ENCODE measurements at regions not wholly inside any gene's neighbourhood (a gene's known extent, or its start where the extent isn't known, plus 50 kb on each side); places are given as distances from the start of the nearest gene placed in this dataset.
"Not testable (repeated sequence)": the region's sequence is repeated elsewhere in the genome, so short reads cannot be mapped to it uniquely, and the experiment has no call there.

- no peak for DNase-seq (ENCODE audit: low spot score)
Observed at GRCh38 chr6:103893141-103893581, 966.6 kb downstream of the HACE1 start.

GRCh38 chr6:103886951-103887350 lies 972.8 kb downstream of the HACE1 start:
- no peak for DNase-seq (ENCODE audit: low spot score)

GRCh38 chr6:103885446-103885845 lies 974.3 kb downstream of the HACE1 start:
- DNase-seq (ENCODE audit: low spot score), result no peak

- no peak for DNase-seq (ENCODE audit: low spot score)
Observed at GRCh38 chr6:103879800-103880199, 979.9 kb downstream of the HACE1 start.

DNA sequence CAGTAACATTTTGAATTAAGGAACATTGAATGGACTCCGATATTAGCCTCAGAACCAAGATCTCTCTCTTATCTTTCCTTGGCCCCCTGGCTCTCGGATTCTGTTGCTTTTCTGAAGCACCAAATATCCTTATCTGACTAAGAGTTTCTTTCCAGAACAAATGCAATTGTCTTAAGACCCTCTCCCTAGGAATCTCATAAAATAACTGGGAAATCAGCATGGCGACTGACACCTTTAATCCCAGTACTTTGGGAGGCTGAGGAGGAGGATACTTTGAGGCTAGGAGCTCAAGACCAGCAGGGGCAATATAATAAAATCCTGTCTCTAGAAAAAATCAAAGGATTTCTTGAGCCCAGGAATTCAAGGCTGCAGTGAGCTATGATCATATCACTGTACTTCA lies 984.5 kb downstream of the HACE1 start:
- DNase-seq (ENCODE audit: low spot score), result no peak

GRCh38 chr6:103874575-103874974 lies 985.1 kb downstream of the HACE1 start:
- no peak for DNase-seq (ENCODE audit: low spot score)

DNA sequence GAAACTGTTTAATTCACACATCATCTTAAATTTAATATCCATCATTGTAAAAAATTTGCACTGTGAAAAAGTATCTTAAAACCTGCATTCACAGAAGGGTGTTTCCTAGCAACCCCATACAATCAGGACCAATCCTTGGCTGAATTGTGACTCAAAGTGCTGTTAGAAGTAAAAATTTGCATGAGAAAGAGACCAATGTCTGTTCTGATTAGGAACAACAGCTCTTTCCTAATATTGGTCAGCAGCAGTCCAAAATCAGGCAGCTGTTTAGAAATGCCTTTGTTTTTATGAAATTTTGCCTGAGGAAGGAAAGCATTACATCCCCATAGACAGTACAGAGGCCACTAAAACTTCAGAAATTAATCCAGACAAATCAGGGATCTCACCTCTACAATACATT lies 987.0 kb downstream of the HACE1 start:
- no peak for DNase-seq (ENCODE audit: low spot score)

- no peak for DNase-seq (ENCODE audit: low spot score)
Observed at GRCh38 chr6:103872233-103872632, 987.5 kb downstream of the HACE1 start.

- no peak for DNase-seq (ENCODE audit: low spot score)
Observed at GRCh38 chr6:103870970-103871369, 988.7 kb downstream of the HACE1 start.

- DNase-seq (ENCODE audit: low spot score), result no peak
Observed at GRCh38 chr6:103862297-103862696, 997.4 kb downstream of the HACE1 start.

DNA sequence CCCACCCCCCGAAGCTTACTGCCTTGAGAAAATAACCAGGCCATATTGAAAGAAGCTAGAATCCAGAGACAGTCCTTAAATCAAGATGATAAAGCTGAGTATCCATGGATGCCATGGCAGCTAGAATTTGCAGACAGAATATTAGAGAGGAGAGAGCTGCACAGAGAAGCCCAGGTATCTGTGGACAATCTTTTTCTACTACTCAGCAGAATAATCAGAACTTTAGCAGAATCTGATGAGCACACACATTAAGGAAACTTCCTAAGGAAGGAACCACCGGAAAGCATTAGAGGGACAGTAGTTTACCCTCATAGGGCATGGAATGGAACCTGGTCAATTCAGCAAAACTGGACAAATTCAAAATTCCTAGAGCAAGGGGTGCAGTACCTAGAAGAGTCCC lies 1001.7 kb downstream of the HACE1 start:
- no peak for DNase-seq (ENCODE audit: low spot score)

DNA sequence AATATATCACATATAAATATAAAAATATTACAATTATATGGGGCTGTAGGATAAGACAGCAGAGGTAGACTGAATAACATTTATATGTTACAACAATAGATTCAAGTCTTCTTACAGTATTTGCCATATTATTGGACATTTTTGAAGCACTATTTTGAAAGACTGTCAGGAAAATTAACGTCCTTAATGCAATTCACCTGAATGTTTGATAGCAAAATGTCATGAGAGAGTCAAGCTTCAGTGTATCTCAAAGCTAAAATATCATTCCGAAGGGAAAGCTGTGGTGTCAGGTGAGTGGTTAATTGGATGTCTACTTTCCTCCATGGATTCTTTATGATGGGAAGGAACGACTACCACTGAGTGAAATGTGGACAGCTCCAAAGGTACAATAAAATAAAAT lies 1004.0 kb downstream of the HACE1 start:
- no peak for DNase-seq (ENCODE audit: low spot score)

GRCh38 chr6:103854059-103854458 lies 1005.7 kb downstream of the HACE1 start:
- DNase-seq (ENCODE audit: low spot score), result no peak

- no peak for DNase-seq (ENCODE audit: low spot score)
Observed at GRCh38 chr6:103838457-103838856, 1021.3 kb downstream of the HACE1 start.

GRCh38 chr6:103826209-103826608 lies 1033.5 kb downstream of the HACE1 start:
- no peak for DNase-seq (ENCODE audit: low spot score)

DNA sequence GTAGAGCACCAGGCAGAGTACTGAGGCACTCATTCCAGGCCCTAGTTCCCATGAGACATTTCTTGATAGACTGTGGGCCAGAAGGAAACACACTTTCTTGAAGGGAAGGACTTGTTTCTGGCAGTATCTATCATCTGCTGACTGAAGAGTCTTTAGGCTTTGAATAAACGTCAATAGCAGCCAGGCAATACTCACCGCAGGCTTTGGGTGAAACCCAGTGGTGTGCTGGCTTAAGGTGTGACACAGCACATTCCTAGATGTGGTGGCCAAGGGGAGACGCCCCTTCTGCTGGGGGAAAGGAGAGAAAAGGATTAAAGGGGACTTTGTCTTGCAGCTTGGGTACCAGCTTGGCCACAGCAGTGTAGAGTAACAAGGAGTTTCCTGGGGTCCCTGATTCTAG lies 1039.6 kb downstream of the HACE1 start:
- no peak for DNase-seq (ENCODE audit: low spot score)

DNA sequence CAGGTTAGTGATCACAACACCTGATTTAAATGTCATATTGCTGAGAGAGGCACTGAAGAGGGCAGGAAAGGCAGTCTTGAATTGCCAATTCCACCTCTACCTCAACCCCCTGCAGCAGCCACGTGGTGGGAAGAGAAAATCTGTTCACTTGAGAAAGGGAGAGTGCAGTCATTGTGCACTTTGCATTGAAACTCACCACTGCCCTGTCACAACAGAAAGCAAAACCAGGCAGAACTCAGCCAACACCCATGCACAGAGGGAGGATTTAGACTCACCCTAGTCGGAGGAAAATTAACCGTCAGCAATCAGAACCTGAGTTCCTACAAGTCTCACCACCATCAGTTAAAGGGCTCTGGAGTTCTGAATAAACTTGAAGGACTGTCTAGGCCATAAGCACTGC lies 1040.2 kb downstream of the HACE1 start:
- DNase-seq (ENCODE audit: low spot score), result no peak

DNA sequence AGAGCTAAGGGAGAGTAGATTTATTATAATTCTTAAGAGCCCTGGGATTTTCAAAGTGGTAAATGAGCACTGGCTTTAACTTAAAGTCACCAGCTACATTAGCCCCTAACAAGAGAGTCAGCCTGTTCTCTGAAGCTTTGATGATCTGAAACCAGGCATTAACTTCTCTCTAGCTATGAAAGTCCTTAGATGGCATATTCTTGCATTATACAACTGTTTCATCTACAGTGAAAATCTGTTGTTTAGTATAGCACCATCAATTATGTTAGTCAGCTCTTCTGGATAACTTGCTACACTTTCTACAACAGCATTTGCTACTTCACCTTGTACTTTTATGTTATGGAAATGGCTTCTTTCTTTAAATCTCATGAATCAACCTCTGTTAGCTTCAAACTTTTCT lies 1046.7 kb downstream of the HACE1 start:
- no peak for DNase-seq (ENCODE audit: low spot score)

DNA sequence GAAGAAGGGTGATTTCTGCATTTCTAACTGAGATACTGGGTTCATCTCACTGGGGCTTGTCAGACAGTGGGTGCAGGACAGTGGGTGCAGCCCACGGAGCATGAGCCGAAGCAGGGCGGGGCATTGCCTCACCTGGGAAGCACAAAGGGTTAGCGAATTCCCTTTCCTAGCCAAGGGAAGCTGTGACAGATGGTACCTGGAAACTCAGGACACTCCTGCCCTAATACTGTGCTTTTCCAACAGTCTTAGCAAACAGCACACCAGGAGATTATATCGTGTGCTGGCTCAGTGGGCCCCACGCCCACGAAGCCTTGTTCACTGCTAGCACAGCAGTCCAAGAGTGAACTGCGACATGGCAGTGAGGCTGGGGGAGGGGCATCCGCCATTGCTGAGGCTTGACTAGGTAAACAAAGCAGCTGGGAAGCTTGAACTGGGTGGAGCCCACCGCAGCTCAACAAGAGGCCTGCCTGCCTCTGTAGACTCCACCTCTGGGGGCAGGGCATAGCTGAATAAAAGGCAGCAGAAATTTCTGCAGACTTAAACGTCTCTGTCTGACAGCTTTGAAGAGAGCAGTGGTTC lies 1057.7 kb downstream of the HACE1 start:
- DNase-seq (ENCODE audit: low spot score), result not testable (repeated sequence)

DNA sequence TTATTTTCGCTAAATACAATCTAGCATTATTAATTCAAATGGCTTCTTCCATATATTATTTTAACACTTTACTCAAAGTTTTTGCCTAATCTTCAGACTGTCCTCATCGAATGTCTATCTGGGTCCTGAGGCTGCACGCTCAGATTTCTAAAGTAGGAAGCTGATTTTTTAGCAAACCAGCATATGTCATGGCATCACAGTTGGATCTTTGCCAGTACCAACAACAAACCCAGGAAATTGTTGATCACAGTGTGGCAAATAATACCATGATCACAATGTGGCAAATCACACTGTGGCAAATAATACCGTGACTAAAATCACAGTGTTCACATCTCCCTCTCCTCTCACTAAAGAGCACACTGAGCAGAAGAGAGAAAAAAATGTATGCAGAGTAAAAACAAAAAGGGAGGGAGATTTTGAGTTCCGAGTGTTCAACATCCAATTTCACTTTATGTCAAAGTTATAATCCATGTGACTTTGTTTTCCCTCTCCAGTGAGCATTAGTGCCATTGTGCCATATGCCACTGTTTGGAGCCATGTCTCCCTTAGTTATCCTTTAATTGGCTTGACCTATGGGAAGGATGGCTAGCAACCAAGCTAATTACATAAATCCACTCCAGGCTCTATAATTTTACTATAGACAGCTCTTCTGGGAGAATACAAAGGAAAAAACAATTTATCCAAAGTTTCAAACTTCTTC lies 1059.6 kb downstream of the HACE1 start:
- DNase-seq (ENCODE audit: low spot score), result no peak

DNA sequence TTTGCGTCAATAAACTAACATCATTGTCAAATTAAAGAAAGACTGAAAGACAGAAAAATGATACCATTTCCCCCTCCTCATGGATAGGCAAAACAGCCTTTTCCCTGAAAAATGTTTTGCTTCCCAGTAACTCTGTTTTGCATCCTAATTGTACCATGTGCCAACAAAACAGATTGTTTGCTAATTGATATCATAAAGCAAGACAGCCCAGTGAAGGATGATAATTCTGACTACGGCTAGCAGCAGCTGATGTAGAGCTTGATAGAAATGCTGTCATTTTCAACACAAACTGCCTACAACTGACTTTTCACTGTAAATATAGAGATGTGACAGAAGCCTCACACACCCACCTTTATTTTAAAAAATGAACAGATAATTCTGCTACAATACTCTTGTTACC lies 1061.6 kb downstream of the HACE1 start:
- no peak for DNase-seq (ENCODE audit: low spot score)

- DNase-seq (ENCODE audit: low spot score), result no peak
Observed at GRCh38 chr6:103797738-103798137, 1062.0 kb downstream of the HACE1 start.

DNA sequence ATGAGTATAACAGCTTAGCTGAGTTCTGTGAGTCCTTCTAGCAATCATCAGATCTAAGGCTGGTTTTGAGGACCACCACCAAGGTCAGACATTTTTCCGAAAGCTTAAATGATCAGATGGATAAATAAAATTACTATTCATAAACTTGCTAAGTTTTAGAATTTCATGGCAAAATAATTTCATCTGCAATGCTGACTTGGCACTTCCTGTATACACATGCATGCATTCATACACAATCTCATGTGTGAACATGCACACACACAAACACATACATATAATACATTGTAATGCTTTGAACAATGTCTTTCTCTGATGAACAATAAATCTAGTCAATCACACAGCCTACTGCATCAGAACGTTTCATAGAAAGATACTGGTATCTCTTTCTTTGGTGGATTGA lies 1068.3 kb downstream of the HACE1 start:
- no peak for DNase-seq (ENCODE audit: low spot score)

GRCh38 chr6:103784117-103784516 lies 1075.6 kb downstream of the HACE1 start:
- no peak for DNase-seq (ENCODE audit: low spot score)
